ENCODE measurements at regions not wholly inside any gene's neighbourhood (a gene's known extent, or its start where the extent isn't known, plus 50 kb on each side); places are given as distances from the start of the nearest gene placed in this dataset.
"Not testable (repeated sequence)": the region's sequence is repeated elsewhere in the genome, so short reads cannot be mapped to it uniquely, and the experiment has no call there.

- no peak for DNase-seq
These were observed 79.8 kb upstream of the HABP2 start for GRCh38 chr10:113473011-113473410.

- no peak for DNase-seq
These were observed 79.0 kb upstream of the HABP2 start for GRCh38 chr10:113473851-113474250.

GRCh38 chr10:113474752-113475151, 78.1 kb upstream of the HABP2 start:
- DNase-seq = no peak

GRCh38 chr10:113475381-113475807, 77.5 kb upstream of the HABP2 start:
- DNase-seq = no peak

GRCh38 chr10:113476191-113476590, 76.7 kb upstream of the HABP2 start:
- DNase-seq = no peak

- DNase-seq = no peak
These were observed 76.2 kb upstream of the HABP2 start for GRCh38 chr10:113476673-113477072.

GRCh38 chr10:113477451-113477850, 75.4 kb upstream of the HABP2 start:
- DNase-seq = no peak

- DNase-seq = no peak
These were observed 73.3 kb upstream of the HABP2 start for GRCh38 chr10:113479346-113480080.

- DNase-seq = no peak
These were observed 72.8 kb upstream of the HABP2 start for GRCh38 chr10:113480081-113480360.

GRCh38 chr10:113480851-113481502, 71.9 kb upstream of the HABP2 start:
- no peak for DNase-seq

GRCh38 chr10:113484487-113484886, 68.4 kb upstream of the HABP2 start:
- DNase-seq = no peak

- DNase-seq = no peak
These were observed 67.1 kb upstream of the HABP2 start for GRCh38 chr10:113485736-113486135.

- no peak for DNase-seq
These were observed 66.3 kb upstream of the HABP2 start for GRCh38 chr10:113486531-113486930.

GRCh38 chr10:113487154-113487553, 65.7 kb upstream of the HABP2 start:
- DNase-seq = no peak

GRCh38 chr10:113488186-113488585, 64.7 kb upstream of the HABP2 start:
- DNase-seq = no peak

- DNase-seq = not testable (repeated sequence)
These were observed 63.3 kb upstream of the HABP2 start for GRCh38 chr10:113489522-113489921.

- no peak for DNase-seq
These were observed 60.8 kb upstream of the HABP2 start for GRCh38 chr10:113491967-113492565.

- no peak for DNase-seq
These were observed 59.7 kb upstream of the HABP2 start for GRCh38 chr10:113493195-113493594.

GRCh38 chr10:113493882-113494301, 59.0 kb upstream of the HABP2 start:
- DNase-seq = no peak

GRCh38 chr10:113494761-113495160, 58.1 kb upstream of the HABP2 start:
- no peak for DNase-seq

- DNase-seq = no peak
These were observed 57.3 kb upstream of the HABP2 start for GRCh38 chr10:113495553-113495952.

- DNase-seq = no peak
These were observed 56.4 kb upstream of the HABP2 start for GRCh38 chr10:113496111-113497109.

- DNase-seq = no peak
These were observed 55.7 kb upstream of the HABP2 start for GRCh38 chr10:113497198-113497597.

Data from activated CD4-positive, alpha-beta T cell treated with anti-CD3 and anti-CD28 coated beads for 4 hours (primary cell).